ENCODE measurements at regions not wholly inside any gene's neighbourhood (a gene's known extent, or its start where the extent isn't known, plus 50 kb on each side); places are given as distances from the start of the nearest gene placed in this dataset.

DNA sequence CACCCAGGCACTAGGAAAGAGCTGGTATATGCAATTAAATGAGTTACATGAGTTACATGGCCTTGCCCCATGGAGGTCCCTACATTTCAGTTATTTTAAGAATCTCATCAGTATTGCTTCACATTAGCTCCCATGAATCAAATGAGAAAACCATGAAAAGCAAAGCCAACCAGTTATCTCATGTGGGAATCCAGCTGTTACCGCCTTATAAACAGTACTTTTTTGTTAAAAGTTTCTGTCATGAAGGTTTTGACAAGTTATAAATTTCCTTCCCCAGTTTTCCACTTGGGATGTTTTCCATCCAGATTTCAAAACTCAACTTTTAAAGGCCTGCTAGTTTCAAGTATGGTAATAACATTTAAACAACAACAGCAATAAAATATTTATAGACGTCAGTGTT lies 544.8 kb downstream of the NUF2 start:
- TF ChIP-seq CTCF (conservative IDR thresholded peaks at IDR 0.05; ENCODE audit: low read length) (no peak), EZH2phosphoT487 (IDR thresholded peaks at IDR 0.05; ENCODE audit: borderline replicate concordance, low read depth, low read length) (no peak)
